ENCODE measurements at regions not wholly inside any gene's neighbourhood (a gene's known extent, or its start where the extent isn't known, plus 50 kb on each side); places are given as distances from the start of the nearest gene placed in this dataset.

DNA sequence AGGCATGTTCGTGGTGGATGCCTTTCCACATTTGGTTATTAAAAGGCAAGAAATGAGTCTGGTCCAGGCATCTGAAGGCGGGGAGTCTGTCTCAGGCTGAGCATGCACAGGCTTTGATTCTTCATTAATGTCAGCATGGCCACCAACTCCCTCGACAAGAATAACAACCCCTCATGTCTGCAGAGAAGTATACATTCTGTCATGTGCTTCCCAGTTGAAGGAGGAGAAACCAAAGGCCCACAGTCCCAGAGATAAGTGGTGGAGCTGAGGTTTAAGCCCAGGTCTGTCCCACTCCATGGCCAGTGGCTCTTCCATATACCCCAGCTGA is 61.6 kb upstream of the LAPTM5 start:
- no peak for DNase-seq

DNA sequence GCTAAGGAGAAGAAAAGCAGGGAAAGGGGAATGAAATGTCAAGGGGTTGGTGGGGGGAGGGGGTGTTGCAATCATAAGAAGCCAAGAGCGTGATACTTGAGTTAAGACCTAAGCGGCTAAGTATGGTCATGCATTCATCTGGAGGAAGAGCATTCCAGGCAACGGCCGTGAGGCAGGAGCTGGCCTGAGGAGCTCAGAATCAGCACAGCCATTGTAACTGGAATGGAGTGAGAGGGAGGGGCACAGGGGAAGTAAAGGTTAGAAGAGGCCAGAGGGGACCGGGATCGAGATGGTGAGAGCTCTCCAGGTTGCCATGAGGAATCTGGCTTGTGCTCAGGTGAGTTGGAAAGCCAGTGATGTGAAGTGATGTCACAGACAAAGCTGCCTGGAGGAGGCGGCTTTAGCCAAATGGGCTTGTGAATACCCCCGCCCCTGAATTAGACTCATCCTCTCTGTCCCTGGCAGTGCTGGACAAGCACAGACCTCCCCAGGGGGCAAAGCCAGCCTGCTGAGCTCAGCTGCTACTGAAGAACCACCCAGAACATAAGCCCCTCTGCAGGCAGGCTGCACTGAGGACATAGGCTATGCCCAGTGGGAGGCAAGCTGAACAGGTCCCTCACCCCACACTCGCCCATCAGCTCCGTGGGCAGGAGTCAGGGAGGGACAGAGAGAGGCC is 61.1 kb upstream of the LAPTM5 start:
- peak; percentile 75 for DNase-seq

DNA sequence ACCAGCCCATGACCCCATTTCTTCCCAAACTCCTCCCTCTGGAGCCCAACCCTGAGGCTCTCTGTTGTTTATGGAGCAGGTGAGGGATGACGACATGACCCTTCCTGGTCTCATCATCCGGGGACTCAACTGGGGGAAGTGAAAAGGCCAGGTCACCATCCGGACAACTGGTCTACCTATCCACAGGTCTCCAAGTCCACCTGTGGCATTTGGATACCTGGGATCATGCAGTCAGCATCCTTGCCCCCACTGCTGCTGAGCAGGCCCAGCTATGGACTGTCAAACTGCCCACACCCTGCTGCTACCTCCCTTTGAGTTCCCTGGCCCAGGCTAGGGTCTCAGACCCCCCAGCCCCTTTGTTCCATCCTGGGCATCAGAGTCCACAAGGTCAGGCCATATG is 60.0 kb upstream of the LAPTM5 start:
- no peak for DNase-seq

DNA sequence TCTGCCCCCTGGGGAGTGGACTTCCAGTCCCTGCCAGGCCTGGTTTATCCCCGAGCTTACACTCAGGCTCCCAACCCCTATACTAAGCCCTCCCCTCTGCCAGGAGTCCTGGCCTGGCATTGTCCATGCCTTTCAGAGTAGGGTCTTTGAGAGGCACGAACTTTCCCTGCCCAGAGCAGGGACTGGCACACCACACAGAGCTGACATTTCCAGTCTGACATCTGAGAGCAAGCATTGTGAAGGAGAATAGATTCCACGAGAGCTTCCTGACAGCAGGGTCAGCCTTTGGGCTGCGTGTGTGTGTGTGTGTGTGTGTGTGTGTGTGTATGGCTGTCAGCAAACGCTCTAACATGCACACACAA is 59.5 kb upstream of the LAPTM5 start:
- no peak for DNase-seq

DNA sequence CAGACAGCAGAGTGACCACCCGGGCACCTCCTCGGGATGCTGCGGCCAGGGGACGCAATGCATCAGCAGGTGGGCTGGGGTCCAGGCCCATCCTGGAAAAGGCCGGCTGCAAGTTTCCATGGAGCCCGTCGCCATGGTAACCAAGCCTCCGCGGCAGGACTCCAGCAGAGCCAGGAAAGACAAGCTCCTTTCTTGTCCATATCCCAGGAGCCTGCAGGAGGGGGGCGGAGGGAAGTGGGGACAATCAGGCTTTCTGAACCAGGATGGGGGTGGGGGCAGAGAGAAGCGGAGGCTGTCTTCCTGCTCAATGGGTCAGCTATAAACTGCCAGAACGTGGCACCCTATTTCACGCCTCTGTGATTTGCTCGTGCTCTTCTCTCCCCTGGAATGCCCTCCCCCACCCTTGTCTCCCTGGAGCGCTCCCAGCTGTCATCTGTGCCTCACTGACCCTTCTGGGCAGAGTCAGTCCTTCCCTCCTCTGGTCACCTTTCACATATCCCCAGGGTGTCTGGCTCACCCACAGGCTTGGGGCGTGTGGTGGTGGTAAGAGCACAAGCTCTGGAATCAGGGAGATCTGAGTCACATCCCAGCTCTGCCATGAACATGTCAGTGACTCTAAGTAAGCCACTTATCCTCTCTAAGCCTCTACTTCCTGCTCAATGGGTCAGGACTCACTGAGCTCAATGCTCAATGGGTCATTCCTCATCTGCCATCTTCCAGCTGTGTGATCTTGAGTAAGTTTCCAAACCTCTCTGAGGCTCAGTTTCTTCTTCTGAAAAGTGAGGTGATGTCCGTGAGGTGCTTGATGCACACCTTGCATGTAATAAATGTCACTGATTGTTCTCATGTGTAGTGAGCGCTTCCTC is 58.9 kb upstream of the LAPTM5 start:
- peak; percentile 89 for DNase-seq

DNA sequence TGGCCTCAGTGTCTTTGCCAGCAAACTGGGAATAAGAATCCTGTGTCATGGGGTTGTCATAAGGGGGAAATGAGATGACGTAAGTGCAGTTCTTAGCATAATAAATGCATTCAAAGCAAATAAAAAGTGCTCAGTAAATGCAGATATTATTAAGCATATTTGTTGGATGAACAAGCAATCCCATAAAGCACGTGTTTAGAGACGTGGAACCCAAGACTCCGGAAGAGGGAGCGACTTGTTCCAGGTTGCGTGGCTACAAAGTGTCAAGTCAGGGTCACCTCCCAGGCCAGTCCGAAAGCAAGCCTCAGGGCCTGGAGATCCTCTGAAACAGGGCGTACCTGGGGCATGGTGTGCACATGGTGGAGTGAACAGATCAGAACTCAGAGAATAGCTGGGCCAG is 58.0 kb upstream of the LAPTM5 start:
- no peak for DNase-seq

DNA sequence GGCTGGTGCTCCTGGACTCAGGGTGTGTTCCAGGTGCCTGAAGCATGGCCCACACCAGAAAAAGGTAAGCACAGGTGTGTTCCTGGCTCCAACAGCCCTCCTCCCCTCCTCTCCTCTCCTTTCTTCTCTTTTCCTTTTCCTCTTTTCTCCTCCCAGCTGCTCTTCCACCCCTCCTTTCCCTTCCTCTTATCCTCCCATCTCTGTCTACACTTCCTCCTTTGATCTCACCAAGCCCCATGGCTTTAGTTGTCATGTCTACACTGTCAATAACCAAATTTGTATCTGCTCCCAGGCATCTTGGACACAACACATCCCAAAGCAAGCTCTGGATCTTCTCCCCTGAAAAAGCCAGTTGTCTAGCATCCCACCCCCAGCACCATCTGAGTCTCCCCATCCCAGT is 56.7 kb upstream of the LAPTM5 start:
- no peak for DNase-seq

DNA sequence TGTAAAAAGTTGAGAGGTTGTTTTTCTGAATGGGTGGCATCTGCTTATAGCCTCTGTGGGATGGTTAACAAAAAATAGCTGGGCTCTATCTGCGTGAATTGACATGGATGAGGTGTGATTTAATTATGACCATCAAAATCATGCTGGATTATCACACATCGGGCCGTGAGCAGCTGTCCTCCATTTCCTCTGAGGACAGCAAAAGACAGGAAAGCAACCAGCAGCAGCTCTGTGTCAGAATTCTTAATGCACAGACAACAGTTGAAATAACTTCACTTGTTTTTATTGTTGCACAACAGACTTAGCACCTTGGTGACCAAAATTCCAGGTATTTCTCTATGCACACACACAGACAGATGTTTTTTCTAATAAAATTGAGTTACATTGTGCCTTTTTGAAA is 54.5 kb upstream of the LAPTM5 start:
- no peak for DNase-seq

DNA sequence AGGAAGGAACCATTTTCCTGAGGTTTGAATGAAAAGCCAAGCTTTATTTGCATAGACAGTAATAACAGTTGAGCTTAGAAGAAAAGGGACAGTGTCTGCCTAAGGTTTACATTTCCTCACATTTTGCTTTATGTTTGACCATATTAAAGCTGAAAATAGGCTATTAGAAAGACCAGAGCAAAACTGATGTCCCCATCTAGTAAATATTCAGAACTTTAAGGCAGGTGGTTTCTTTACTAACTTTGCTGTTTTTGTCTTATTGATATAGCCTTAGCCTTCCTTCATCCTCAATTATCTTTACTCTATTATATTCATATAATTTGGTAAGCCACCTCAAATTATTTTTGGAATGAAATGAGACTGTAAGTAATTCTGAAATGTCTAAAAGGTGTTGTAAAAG is 53.6 kb upstream of the LAPTM5 start:
- DNase-seq, result no peak

DNA sequence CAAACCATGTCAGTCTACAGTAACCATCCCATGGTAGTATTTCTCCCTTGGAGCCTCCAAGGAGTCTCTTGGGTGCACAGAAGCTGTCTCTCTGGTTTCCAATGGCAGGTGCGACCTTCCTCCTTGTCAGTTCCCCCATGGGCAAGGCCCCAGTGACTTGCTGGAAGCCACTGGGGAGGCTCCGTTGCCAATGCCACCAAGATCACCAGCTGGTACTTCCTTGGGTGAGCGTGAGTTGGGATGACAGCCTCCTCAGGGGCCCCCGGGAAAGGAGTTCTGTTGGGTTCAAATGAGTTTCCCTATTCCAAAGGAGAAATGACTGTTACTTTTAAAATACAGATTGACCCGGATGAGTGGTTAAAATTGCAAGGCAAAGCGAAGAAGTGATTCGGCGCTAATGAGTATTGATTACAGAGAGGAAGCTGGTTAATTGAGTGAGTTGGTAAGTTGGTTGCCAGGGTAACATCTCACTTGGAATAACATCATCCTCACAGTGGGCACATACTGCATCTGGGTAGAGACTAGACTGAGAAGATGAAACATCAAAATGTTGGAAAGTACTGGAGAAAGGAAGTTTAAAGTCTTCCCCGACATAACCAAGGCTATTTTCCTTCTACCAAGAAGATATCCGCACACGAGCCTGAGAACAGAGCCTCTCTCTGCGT is 53.0 kb upstream of the LAPTM5 start:
- DNase-seq, result no peak

DNA sequence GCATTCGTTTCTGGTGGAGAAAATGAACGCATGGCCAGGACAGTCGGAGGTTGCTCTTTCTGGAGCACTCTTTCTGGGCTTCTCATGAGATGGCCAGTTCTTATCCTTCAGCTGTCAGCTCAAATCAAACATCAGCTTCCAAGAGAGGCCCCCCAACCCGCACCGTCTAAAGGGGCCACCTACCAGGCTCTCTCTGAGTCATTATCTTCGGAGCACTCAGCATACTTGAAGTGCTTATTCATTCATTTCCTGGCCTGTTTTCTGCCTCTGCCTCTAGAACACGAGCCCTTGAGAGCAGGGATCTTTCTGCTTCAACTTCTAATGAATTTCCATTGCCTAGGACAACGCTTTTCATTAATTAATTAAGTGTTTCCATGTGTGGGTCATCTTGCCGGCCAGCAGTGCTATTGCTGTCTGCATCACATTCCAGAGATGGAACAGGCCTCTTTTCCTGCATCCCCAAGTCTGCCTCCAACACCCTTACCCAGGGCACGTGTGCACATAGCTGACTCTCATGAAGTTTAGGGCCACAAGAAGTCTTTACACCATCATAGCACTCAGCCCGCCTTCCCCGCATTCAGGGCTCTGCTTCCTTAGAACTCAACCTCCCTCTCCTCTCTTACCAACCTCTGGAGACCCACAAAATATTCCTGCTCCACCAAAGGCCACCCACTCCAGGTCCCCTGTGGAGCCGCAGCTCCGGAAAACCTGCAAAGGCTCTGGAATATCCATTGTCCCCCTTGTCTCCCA is 52.1 kb upstream of the LAPTM5 start:
- DNase-seq, result peak; percentile 91

DNA sequence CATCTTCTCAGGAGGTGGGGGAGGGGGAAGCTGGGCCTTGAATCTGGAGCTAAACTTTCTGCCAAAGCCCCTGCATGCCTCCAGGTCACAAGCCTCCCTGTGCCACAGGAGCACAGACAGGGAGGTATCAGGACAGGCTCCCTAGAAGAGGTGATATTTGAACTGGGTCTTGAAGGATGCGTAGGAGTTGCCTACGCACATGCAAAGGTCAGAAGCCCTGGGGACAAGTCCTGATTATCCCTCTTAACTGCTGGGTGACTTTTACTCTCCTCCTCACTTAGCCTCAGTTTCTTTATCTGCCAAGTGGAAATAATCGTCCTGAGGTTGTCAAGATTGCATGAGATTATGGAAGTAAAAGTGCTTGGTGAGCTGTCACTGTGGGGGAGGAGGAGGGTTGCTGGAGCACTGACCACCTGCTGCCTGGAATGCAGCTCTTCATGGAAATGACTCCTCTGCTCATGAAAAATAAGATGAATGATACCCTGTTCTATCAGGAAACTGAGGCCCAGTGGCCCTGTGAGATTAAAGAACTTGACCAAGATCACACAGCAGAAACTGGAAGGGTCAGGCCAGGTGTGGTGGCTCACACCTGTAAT is 50.6 kb upstream of the LAPTM5 start:
- no peak for DNase-seq

DNA sequence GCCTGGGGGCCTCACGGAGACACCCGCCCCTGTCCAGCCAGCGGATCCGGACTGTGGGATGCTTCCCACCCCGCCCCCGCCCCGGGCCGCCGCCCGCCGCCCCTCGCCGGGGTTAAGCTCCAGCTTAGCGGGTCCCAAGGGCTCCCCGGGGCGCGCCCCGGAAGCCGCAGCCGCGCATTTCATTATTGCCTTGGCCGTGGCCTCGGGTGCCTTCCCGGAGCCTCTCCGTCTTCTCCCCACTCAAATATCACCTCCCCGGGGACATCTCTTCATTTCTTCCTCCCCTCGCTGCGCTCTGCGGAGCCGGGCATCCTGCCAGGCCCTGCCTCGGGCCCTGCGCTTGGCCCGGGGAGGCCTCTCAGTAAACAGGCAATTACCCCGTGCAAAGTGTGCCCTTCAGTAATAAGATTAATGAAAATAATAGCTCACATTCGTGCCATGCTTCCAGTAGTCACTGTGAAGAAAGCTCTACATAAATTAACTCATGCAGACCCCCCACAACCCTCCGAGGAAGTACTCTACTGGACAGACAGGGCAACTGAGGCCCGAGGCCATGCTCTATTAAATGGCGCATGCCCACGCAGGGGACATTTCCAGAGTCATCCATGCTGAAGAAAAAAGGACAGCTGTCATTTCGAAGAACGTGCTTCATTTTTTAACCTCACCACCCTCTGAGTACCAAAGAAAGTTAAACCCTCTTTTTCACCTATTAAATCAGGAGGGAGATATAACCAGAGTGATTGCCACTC is 49.9 kb upstream of the LAPTM5 start:
- DNase-seq, result peak; percentile 74
